GM23248 (cell line): ENCODE measurements at regions not wholly inside any gene's neighbourhood (a gene's known extent, or its start where the extent isn't known, plus 50 kb on each side); places are given as distances from the start of the nearest gene placed in this dataset.

Experiments used
- EZH2 ChIP-seq: fragments of 200-600 bp; sonication (generic); IDR thresholded peaks from 2 replicates; pipeline ENCODE4 v1.6.1; 2018; ENCODE audit warnings: antibody characterized with exemption, mild to moderate bottlenecking; ENCODE audit not compliant: insufficient read depth, poor library complexity, severe bottlenecking
- EZH2phosphoT487 ChIP-seq: fragments of 200-600 bp; sonication (generic); IDR thresholded peaks from 2 replicates; pipeline ENCODE4 v1.6.1; 2018; ENCODE audit warnings: antibody characterized with exemption, moderate library complexity, mild to moderate bottlenecking, low read depth; ENCODE audit not compliant: insufficient read depth

DNA sequence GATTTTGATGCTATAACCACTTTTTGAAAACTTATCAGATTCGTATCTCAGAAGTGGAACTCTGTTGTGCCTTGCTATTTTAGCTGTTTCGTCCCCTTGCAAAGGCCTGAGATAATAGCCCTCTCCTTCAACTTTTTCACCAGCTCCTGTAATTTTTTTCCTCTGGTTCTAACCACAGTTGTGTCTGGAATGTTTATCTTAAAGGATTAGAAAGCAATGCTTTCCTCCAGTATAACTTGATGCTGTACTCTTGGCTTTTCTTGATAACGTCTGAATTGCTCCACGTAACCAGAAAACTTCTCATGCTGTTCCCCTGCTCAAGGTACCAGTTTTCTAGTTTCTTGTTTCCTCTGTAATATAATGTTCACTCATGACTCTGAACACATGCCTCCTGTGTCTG, 209.4 kb downstream of the DTWD2 start:
- no peak for TF ChIP-seq EZH2phosphoT487
- TF ChIP-seq EZH2, result no peak
